ENCODE measurements at regions not wholly inside any gene's neighbourhood (a gene's known extent, or its start where the extent isn't known, plus 50 kb on each side); places are given as distances from the start of the nearest gene placed in this dataset.

GRCh38 chr10:8913720-8914119, 859.2 kb downstream of the GATA3 start:
- Histone ChIP-seq H3K27ac (no peak overlapping the region), H3K36me3 (no peaks in the 10 kb centered on the region), H3K27me3 (no peaks in the 10 kb centered on the region), H3K9me3 (no peaks in the 10 kb centered on the region), H3K4me3 (no peak overlapping the region), H3K4me1 (no peaks in the 10 kb centered on the region)
- DNase-seq (no peak), ATAC-seq (no peak)
- no peak for TF ChIP-seq CTCF (IDR thresholded peaks at IDR 0.05)
- intact Hi-C loops (cut with DNase I) = no loop called here

- Histone ChIP-seq H3K27me3 (no peaks in the 10 kb centered on the region), H3K27ac (no peak overlapping the region), H3K4me1 (no peaks in the 10 kb centered on the region), H3K36me3 (no peaks in the 10 kb centered on the region), H3K4me3 (no peak overlapping the region), H3K9me3 (no peaks in the 10 kb centered on the region)
- no peak for DNase-seq
- no peak for ATAC-seq
- no peak for TF ChIP-seq CTCF (IDR thresholded peaks at IDR 0.05)
- intact Hi-C loops (cut with DNase I) = no loop called here
These were observed 864.8 kb downstream of the GATA3 start for GRCh38 chr10:8919280-8919679.

GRCh38 chr10:8921568-8921967, 867.1 kb downstream of the GATA3 start:
- no peak for TF ChIP-seq CTCF (IDR thresholded peaks at IDR 0.05)
- Histone ChIP-seq H3K36me3 (no peaks in the 10 kb centered on the region), H3K27me3 (no peaks in the 10 kb centered on the region), H3K9me3 (no peaks in the 10 kb centered on the region), H3K4me3 (no peak overlapping the region), H3K27ac (no peak overlapping the region), H3K4me1 (no peaks in the 10 kb centered on the region)
- ATAC-seq = no peak
- DNase-seq = no peak
- intact Hi-C loops (cut with DNase I) = no loop called here

GRCh38 chr10:8923096-8923495, 868.6 kb downstream of the GATA3 start:
- Histone ChIP-seq H3K27ac (no peak overlapping the region), H3K4me3 (no peak overlapping the region), H3K4me1 (no peaks in the 10 kb centered on the region), H3K27me3 (no peaks in the 10 kb centered on the region), H3K36me3 (no peaks in the 10 kb centered on the region), H3K9me3 (no peaks in the 10 kb centered on the region)
- intact Hi-C loops (cut with DNase I) = no loop called here
- DNase-seq (no peak), ATAC-seq (no peak)
- TF ChIP-seq CTCF (IDR thresholded peaks at IDR 0.05) = no peak

- no peaks in the 10 kb centered on the region for H3K4me1 ChIP-seq
- ATAC-seq = no peak
- no peak overlapping the region for H3K27ac ChIP-seq
- DNase-seq = no peak
- no peaks in the 10 kb centered on the region for H3K27me3 ChIP-seq
- H3K4me3 ChIP-seq = no peak overlapping the region
- no peaks in the 10 kb centered on the region for H3K36me3 ChIP-seq
- TF ChIP-seq CTCF (IDR thresholded peaks at IDR 0.05) = no peak
- no peaks in the 10 kb centered on the region for H3K9me3 ChIP-seq
- intact Hi-C loops (cut with DNase I) = no loop called here
These were observed 873.2 kb downstream of the GATA3 start for GRCh38 chr10:8927705-8928104.

GRCh38 chr10:8946451-8946850, 892.0 kb downstream of the GATA3 start:
- TF ChIP-seq CTCF (IDR thresholded peaks at IDR 0.05) = no peak
- no peak for DNase-seq

More at GRCh38 chr10:8946451-8946850, 892.0 kb downstream of the GATA3 start:
- Histone ChIP-seq H3K27me3 (no peaks in the 10 kb centered on the region), H3K4me3 (no peak overlapping the region), H3K4me1 (no peaks in the 10 kb centered on the region), H3K36me3 (no peaks in the 10 kb centered on the region), H3K27ac (no peak overlapping the region), H3K9me3 (no peaks in the 10 kb centered on the region)
- no peak for ATAC-seq
- intact Hi-C loops (cut with DNase I) = no loop called here
